ENCODE measurements at regions not wholly inside any gene's neighbourhood (a gene's known extent, or its start where the extent isn't known, plus 50 kb on each side); places are given as distances from the start of the nearest gene placed in this dataset.

- Mint-ChIP-seq H3K9me3 (ENCODE audit: unreplicated experiment) (peaks cover 18% of the 10 kb centered on the region), H3K36me3 (ENCODE audit: insufficient read depth, unreplicated experiment) (no peaks in the 10 kb centered on the region), H3K27ac (ENCODE audit: low read depth, unreplicated experiment) (no peak overlapping the region), H3K4me1 (ENCODE audit: insufficient read depth, unreplicated experiment) (no peaks in the 10 kb centered on the region), H3K27me3 (ENCODE audit: insufficient read depth, unreplicated experiment) (no peaks in the 10 kb centered on the region), H3K4me3 (ENCODE audit: unreplicated experiment) (no peak overlapping the region)
- intact Hi-C loops (cut with micrococcal nuclease), result no loop called here
- ChIA-PET POLR2A (no interaction called here), CTCF (no interaction called here)
- no peak for DNase-seq (ENCODE audit: unreplicated experiment)
- TF ChIP-seq CTCF (IDR thresholded peaks at IDR 0.05; ENCODE audit: unreplicated experiment), result no peak
- BruUV-seq (replicated peaks), result no TSS peak
These were observed 164.2 kb downstream of the ACTR3B start for GRCh38 chr7:152923711-152924110.

GRCh38 chr7:152924238-152924637, 164.7 kb downstream of the ACTR3B start:
- no peak for DNase-seq (ENCODE audit: unreplicated experiment)
- intact Hi-C loops (cut with micrococcal nuclease), result no loop called here
- CTCF ChIA-PET, result interaction anchor here (0.6 kb wide), 1 partner anchor 52 kb away, joined by 5 read pairs; no protein-coding TSS in a partner anchor
- Mint-ChIP-seq H3K27ac (ENCODE audit: low read depth, unreplicated experiment) (no peak overlapping the region), H3K27me3 (ENCODE audit: insufficient read depth, unreplicated experiment) (no peaks in the 10 kb centered on the region), H3K4me3 (ENCODE audit: unreplicated experiment) (no peak overlapping the region), H3K9me3 (ENCODE audit: unreplicated experiment) (peaks cover 18% of the 10 kb centered on the region), H3K4me1 (ENCODE audit: insufficient read depth, unreplicated experiment) (no peaks in the 10 kb centered on the region), H3K36me3 (ENCODE audit: insufficient read depth, unreplicated experiment) (no peaks in the 10 kb centered on the region)
- TF ChIP-seq CTCF (IDR thresholded peaks at IDR 0.05; ENCODE audit: unreplicated experiment), result no peak
- no TSS peak for BruUV-seq (replicated peaks)
- POLR2A ChIA-PET, result no interaction called here

GRCh38 chr7:152924826-152925411, 165.4 kb downstream of the ACTR3B start:
- intact Hi-C loops (cut with micrococcal nuclease), result no loop called here
- no peaks in the 10 kb centered on the region for H3K4me1 Mint-ChIP-seq (ENCODE audit: insufficient read depth, unreplicated experiment)
- no peak for TF ChIP-seq CTCF (IDR thresholded peaks at IDR 0.05; ENCODE audit: unreplicated experiment)
- H3K4me3 Mint-ChIP-seq (ENCODE audit: unreplicated experiment), result no peak overlapping the region
- H3K27me3 Mint-ChIP-seq (ENCODE audit: insufficient read depth, unreplicated experiment), result no peaks in the 10 kb centered on the region
- ChIA-PET CTCF (interaction anchor here (0.6 kb wide), 1 partner anchor 52 kb away, joined by 5 read pairs; no protein-coding TSS in a partner anchor), POLR2A (no interaction called here)
- H3K9me3 Mint-ChIP-seq (ENCODE audit: unreplicated experiment), result peaks cover 20% of the 10 kb centered on the region
- no TSS peak for BruUV-seq (replicated peaks)
- H3K27ac Mint-ChIP-seq (ENCODE audit: low read depth, unreplicated experiment), result no peak overlapping the region
- no peak for DNase-seq (ENCODE audit: unreplicated experiment)
- H3K36me3 Mint-ChIP-seq (ENCODE audit: insufficient read depth, unreplicated experiment), result no peaks in the 10 kb centered on the region

GRCh38 chr7:152925412-152926147, 166.0 kb downstream of the ACTR3B start:
- intact Hi-C loops (cut with micrococcal nuclease), result no loop called here
- Mint-ChIP-seq H3K27me3 (ENCODE audit: insufficient read depth, unreplicated experiment) (no peaks in the 10 kb centered on the region), H3K27ac (ENCODE audit: low read depth, unreplicated experiment) (no peak overlapping the region), H3K9me3 (ENCODE audit: unreplicated experiment) (peaks cover 18% of the 10 kb centered on the region), H3K36me3 (ENCODE audit: insufficient read depth, unreplicated experiment) (no peaks in the 10 kb centered on the region), H3K4me1 (ENCODE audit: insufficient read depth, unreplicated experiment) (no peaks in the 10 kb centered on the region), H3K4me3 (ENCODE audit: unreplicated experiment) (no peak overlapping the region)
- CTCF ChIA-PET, result no interaction called here
- no TSS peak for BruUV-seq (replicated peaks)
- no peak for DNase-seq (ENCODE audit: unreplicated experiment)
- no peak for TF ChIP-seq CTCF (IDR thresholded peaks at IDR 0.05; ENCODE audit: unreplicated experiment)
- POLR2A ChIA-PET, result interaction anchor here (0.6 kb wide), 1 partner anchor 23 kb away, joined by 3 read pairs; no protein-coding TSS in a partner anchor
